ENCODE measurements at regions not wholly inside any gene's neighbourhood (a gene's known extent, or its start where the extent isn't known, plus 50 kb on each side); places are given as distances from the start of the nearest gene placed in this dataset.

DNA sequence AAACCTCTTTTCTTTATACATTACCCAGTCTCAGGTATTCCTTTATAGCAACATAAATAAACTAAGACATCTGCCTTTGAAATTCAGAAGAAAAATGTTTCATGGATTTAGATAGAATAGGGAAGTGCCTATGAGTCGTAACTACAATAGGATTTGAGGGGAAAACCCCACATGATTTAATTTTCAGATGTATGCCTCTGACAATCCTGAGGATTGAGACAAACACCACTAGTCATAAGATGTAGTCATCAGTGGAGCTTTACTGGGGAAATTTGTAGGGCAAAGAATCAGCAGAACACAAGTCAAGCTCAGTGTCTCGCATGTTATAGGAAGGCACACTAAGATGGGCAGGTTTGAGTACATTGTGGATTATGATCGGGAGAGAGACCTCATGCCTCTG lies 566.4 kb downstream of the BMP2 start:
- Histone ChIP-seq H3K4me2 (no peak overlapping the region), H3K27me3 (ENCODE audit: insufficient read depth) (no peaks in the 10 kb centered on the region), H3K4me3 (no peak overlapping the region), H3K79me2 (replicated peaks; ENCODE audit: insufficient read depth) (no peaks in the 10 kb centered on the region), H3K36me3 (ENCODE audit: insufficient read depth) (no peaks in the 10 kb centered on the region), H3K27ac (ENCODE audit: low read depth) (no peak overlapping the region), H3F3A (replicated peaks; ENCODE audit: low read depth) (no peaks in the 10 kb centered on the region), H4K20me1 (replicated peaks; ENCODE audit: insufficient read depth) (no peaks in the 10 kb centered on the region), H3K4me1 (ENCODE audit: insufficient read depth) (0 out of 2 replicates have a peak, but pooled peaks cover 4% of the 10 kb centered on the region), H2AFZ (no peak overlapping the region), H3K9me2 (ENCODE audit: insufficient read depth) (0 out of 2 replicates have a peak, but pooled peaks cover 7% of the 10 kb centered on the region)
- no peaks in the 10 kb centered on the region for H3K36me3 Mint-ChIP-seq (ENCODE audit: low read depth)
- no peak for ATAC-seq
- H3K4me1 Mint-ChIP-seq: peaks cover 5% of the 10 kb centered on the region; the same call in 2 of the 3 replicates
- TF ChIP-seq, protein P1, sequence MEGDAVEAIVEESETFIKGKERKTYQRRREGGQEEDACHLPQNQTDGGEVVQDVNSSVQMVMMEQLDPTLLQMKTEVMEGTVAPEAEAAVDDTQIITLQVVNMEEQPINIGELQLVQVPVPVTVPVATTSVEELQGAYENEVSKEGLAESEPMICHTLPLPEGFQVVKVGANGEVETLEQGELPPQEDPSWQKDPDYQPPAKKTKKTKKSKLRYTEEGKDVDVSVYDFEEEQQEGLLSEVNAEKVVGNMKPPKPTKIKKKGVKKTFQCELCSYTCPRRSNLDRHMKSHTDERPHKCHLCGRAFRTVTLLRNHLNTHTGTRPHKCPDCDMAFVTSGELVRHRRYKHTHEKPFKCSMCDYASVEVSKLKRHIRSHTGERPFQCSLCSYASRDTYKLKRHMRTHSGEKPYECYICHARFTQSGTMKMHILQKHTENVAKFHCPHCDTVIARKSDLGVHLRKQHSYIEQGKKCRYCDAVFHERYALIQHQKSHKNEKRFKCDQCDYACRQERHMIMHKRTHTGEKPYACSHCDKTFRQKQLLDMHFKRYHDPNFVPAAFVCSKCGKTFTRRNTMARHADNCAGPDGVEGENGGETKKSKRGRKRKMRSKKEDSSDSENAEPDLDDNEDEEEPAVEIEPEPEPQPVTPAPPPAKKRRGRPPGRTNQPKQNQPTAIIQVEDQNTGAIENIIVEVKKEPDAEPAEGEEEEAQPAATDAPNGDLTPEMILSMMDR (conservative IDR thresholded peaks at IDR 0.05; ENCODE audit: low read depth in 2 of 2): no peak
- TF ChIP-seq POLR2AphosphoS5 (IDR thresholded peaks at IDR 0.05; ENCODE audit: low read depth): no peak
- TF ChIP-seq STAT1 (IDR thresholded peaks at IDR 0.05; ENCODE audit: unreplicated experiment): no peak
- TF ChIP-seq NANOG (IDR thresholded peaks at IDR 0.05; ENCODE audit: borderline replicate concordance): no peak
- TF ChIP-seq CREB1 (CRISPR knock-in tag; IDR thresholded peaks at IDR 0.05; ENCODE audit: low read depth): no peak
- TF ChIP-seq ZNF114 (CRISPR knock-in tag; IDR thresholded peaks at IDR 0.05): no peak
- TF ChIP-seq EZH2 (IDR thresholded peaks at IDR 0.05; ENCODE audit: low read depth, unreplicated experiment): no peak
- no peak overlapping the region for H3K27ac Mint-ChIP-seq
- H3K27me3 Mint-ChIP-seq (ENCODE audit: insufficient read depth, low read depth, poor library complexity): no peaks in the 10 kb centered on the region
- H3K4me3 Mint-ChIP-seq: no peak overlapping the region
- no peak for DNase-seq (ENCODE audit: low spot score)
- 0 out of 3 replicates have a peak, but pooled peaks cover 3% of the 10 kb centered on the region for H3K9me3 Mint-ChIP-seq

DNA sequence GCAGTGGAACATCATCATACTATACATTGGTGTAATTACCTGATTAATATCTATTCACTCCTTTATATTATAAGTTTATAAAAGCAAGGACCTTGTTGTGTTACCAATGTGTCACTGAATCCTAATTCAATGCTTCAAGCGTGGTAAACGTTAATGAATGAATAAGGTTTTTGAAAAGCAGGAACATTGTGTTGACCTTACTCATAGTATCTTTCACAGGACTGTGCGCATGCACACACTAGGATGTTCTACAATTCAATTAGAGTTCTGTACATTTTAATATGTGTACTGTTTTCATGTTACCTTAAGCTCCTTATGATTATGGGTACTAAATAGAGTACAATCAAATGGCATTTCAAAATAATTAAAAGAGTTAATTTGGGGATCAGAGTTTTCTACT lies 578.5 kb downstream of the BMP2 start:
- no peaks in the 10 kb centered on the region for H3K27me3 ChIP-seq (ENCODE audit: insufficient read depth)
- no peaks in the 10 kb centered on the region for H3K27me3 Mint-ChIP-seq (ENCODE audit: insufficient read depth, low read depth, poor library complexity)
- no peak overlapping the region for H3K4me3 Mint-ChIP-seq
- DNase-seq (ENCODE audit: low spot score) (no peak), ATAC-seq (no peak)
- H3K79me2 ChIP-seq (replicated peaks; ENCODE audit: insufficient read depth): no peaks in the 10 kb centered on the region
- H3K4me2 ChIP-seq: no peak overlapping the region
- no peak overlapping the region for H3K4me3 ChIP-seq
- H3K27ac Mint-ChIP-seq: no peak overlapping the region
- H2AFZ ChIP-seq: no peak overlapping the region
- no peak overlapping the region for H3K27ac ChIP-seq (ENCODE audit: low read depth)
- no peaks in the 10 kb centered on the region for H3K36me3 Mint-ChIP-seq (ENCODE audit: low read depth)
- H3K4me1 Mint-ChIP-seq: no peaks in the 10 kb centered on the region
- no peaks in the 10 kb centered on the region for H3K9me2 ChIP-seq (ENCODE audit: insufficient read depth)
- H3F3A ChIP-seq (replicated peaks; ENCODE audit: low read depth): no peaks in the 10 kb centered on the region
- no peaks in the 10 kb centered on the region for H3K36me3 ChIP-seq (ENCODE audit: insufficient read depth)
- no peaks in the 10 kb centered on the region for H3K9me3 Mint-ChIP-seq
- TF ChIP-seq CREB1 (CRISPR knock-in tag; IDR thresholded peaks at IDR 0.05; ENCODE audit: low read depth) (no peak), NANOG (IDR thresholded peaks at IDR 0.05; ENCODE audit: borderline replicate concordance) (no peak), EZH2 (IDR thresholded peaks at IDR 0.05; ENCODE audit: low read depth, unreplicated experiment) (no peak)
- TF ChIP-seq, protein P2, sequence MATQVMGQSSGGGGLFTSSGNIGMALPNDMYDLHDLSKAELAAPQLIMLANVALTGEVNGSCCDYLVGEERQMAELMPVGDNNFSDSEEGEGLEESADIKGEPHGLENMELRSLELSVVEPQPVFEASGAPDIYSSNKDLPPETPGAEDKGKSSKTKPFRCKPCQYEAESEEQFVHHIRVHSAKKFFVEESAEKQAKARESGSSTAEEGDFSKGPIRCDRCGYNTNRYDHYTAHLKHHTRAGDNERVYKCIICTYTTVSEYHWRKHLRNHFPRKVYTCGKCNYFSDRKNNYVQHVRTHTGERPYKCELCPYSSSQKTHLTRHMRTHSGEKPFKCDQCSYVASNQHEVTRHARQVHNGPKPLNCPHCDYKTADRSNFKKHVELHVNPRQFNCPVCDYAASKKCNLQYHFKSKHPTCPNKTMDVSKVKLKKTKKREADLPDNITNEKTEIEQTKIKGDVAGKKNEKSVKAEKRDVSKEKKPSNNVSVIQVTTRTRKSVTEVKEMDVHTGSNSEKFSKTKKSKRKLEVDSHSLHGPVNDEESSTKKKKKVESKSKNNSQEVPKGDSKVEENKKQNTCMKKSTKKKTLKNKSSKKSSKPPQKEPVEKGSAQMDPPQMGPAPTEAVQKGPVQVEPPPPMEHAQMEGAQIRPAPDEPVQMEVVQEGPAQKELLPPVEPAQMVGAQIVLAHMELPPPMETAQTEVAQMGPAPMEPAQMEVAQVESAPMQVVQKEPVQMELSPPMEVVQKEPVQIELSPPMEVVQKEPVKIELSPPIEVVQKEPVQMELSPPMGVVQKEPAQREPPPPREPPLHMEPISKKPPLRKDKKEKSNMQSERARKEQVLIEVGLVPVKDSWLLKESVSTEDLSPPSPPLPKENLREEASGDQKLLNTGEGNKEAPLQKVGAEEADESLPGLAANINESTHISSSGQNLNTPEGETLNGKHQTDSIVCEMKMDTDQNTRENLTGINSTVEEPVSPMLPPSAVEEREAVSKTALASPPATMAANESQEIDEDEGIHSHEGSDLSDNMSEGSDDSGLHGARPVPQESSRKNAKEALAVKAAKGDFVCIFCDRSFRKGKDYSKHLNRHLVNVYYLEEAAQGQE (IDR thresholded peaks at IDR 0.05; ENCODE audit: unreplicated experiment): no peak
- H4K20me1 ChIP-seq (replicated peaks; ENCODE audit: insufficient read depth): no peaks in the 10 kb centered on the region
- no peaks in the 10 kb centered on the region for H3K4me1 ChIP-seq (ENCODE audit: insufficient read depth)

Measured in GM23338 (cell line).